Adrenal gland (tissue), 5 donors: ENCODE measurements at regions not wholly inside any gene's neighbourhood (a gene's known extent, or its start where the extent isn't known, plus 50 kb on each side); places are given as distances from the start of the nearest gene placed in this dataset.

Experiments
- POLR2A ChIP-seq, 2 donors: fragments of 450-650 bp; IDR thresholded peaks; one replicate each; pipeline ENCODE4 v1.6.1; 2017; ENCODE audit warnings: antibody characterized with exemption in 2 of 2, mild to moderate bottlenecking in 2 of 2, moderate library complexity in 1 of 2
- TF ChIP-seq, protein P1 (sequence below), 6 experiments: fragments of 450-650 bp in 4 of 6; fragments of 200-600 bp in 2 of 6; sonication (generic) in 1 of 6; IDR thresholded peaks; 1 replicate in 5 of 6; 2 replicates in 1 of 6; pipeline versions ENCODE4 v1.5.1 to v1.8.0; 2016 to 2021; ENCODE audit warnings: antibody characterized with exemption in 6 of 6, mild to moderate bottlenecking in 2 of 6, moderate library complexity in 1 of 6
- donor health status: DM: no; HTN: no; CAD: no.

DNA sequence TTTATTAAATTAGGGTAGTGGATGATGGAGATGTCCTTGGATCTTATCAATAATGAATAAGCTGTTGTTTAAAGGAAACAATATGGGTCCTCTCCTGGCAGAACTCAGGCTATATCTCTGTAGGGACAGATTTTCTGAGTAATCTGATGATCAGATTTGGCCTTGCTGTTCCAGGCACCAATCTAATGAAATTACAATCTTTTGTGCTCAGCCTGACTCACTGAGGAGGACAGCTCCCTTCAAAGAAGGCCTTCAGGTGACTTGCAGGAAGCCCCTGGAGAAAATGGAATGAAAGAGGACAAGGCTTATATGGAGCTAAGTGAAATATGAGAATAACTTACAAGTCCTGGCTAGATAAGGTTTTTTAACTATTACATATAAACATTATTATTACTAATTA, 486.4 kb upstream of the SORCS1 start:
- TF ChIP-seq, protein P1, sequence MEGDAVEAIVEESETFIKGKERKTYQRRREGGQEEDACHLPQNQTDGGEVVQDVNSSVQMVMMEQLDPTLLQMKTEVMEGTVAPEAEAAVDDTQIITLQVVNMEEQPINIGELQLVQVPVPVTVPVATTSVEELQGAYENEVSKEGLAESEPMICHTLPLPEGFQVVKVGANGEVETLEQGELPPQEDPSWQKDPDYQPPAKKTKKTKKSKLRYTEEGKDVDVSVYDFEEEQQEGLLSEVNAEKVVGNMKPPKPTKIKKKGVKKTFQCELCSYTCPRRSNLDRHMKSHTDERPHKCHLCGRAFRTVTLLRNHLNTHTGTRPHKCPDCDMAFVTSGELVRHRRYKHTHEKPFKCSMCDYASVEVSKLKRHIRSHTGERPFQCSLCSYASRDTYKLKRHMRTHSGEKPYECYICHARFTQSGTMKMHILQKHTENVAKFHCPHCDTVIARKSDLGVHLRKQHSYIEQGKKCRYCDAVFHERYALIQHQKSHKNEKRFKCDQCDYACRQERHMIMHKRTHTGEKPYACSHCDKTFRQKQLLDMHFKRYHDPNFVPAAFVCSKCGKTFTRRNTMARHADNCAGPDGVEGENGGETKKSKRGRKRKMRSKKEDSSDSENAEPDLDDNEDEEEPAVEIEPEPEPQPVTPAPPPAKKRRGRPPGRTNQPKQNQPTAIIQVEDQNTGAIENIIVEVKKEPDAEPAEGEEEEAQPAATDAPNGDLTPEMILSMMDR (IDR thresholded peaks at IDR 0.05) = no peak
- no peak for TF ChIP-seq POLR2A (IDR thresholded peaks at IDR 0.05)
